HG02885 (cell line): ENCODE measurements at regions not wholly inside any gene's neighbourhood (a gene's known extent, or its start where the extent isn't known, plus 50 kb on each side); places are given as distances from the start of the nearest gene placed in this dataset.
"Not testable (repeated sequence)": the region's sequence is repeated elsewhere in the genome, so short reads cannot be mapped to it uniquely, and the experiment has no call there.

Experiments used
- ATAC-seq: cut with Tn5 transposase; IDR thresholded peaks from one replicate; pipeline ENCODE4 v1.9.1; 2021; ENCODE audit warnings: mild to moderate bottlenecking; ENCODE audit not compliant: unreplicated experiment, poor library complexity

GRCh38 chr13:85163063-85163462, 636.2 kb downstream of the SLITRK6 start:
- ATAC-seq = no peak

GRCh38 chr13:85148009-85148408, 651.2 kb downstream of the SLITRK6 start:
- no peak for ATAC-seq

GRCh38 chr13:85142351-85142927, 656.8 kb downstream of the SLITRK6 start:
- no peak for ATAC-seq

- no peak for ATAC-seq
These were observed 657.8 kb downstream of the SLITRK6 start for GRCh38 chr13:85141401-85141800.

GRCh38 chr13:85140192-85140591, 659.0 kb downstream of the SLITRK6 start:
- no peak for ATAC-seq

- no peak for ATAC-seq
These were observed 661.7 kb downstream of the SLITRK6 start for GRCh38 chr13:85137516-85137915.

- no peak for ATAC-seq
These were observed 666.2 kb downstream of the SLITRK6 start for GRCh38 chr13:85132986-85133385.

GRCh38 chr13:85123501-85123900, 675.7 kb downstream of the SLITRK6 start:
- not testable (repeated sequence) for ATAC-seq

- ATAC-seq = no peak
These were observed 690.9 kb downstream of the SLITRK6 start for GRCh38 chr13:85108356-85108755.

GRCh38 chr13:85099245-85099644, 700.0 kb downstream of the SLITRK6 start:
- ATAC-seq = no peak

GRCh38 chr13:85095418-85096272, 703.6 kb downstream of the SLITRK6 start:
- no peak for ATAC-seq

- ATAC-seq = no peak
These were observed 705.4 kb downstream of the SLITRK6 start for GRCh38 chr13:85093808-85094207.

GRCh38 chr13:85091631-85092234, 707.5 kb downstream of the SLITRK6 start:
- no peak for ATAC-seq

GRCh38 chr13:85089186-85089585, 710.0 kb downstream of the SLITRK6 start:
- ATAC-seq = no peak

GRCh38 chr13:85080691-85081090, 718.5 kb downstream of the SLITRK6 start:
- ATAC-seq = no peak

GRCh38 chr13:85076343-85076742, 722.9 kb downstream of the SLITRK6 start:
- ATAC-seq = no peak

GRCh38 chr13:85074543-85075313, 724.5 kb downstream of the SLITRK6 start:
- no peak for ATAC-seq

- ATAC-seq = no peak
These were observed 731.0 kb downstream of the SLITRK6 start for GRCh38 chr13:85068231-85068630.

GRCh38 chr13:85040215-85040614, 759.0 kb downstream of the SLITRK6 start:
- ATAC-seq = no peak

GRCh38 chr13:85031771-85032170, 767.4 kb downstream of the SLITRK6 start:
- no peak for ATAC-seq

GRCh38 chr13:85028035-85028434, 771.2 kb downstream of the SLITRK6 start:
- ATAC-seq = no peak
